ENCODE measurements at regions not wholly inside any gene's neighbourhood (a gene's known extent, or its start where the extent isn't known, plus 50 kb on each side); places are given as distances from the start of the nearest gene placed in this dataset.

GRCh38 chr20:50261471-50262212 lies 71.0 kb downstream of the CEBPB start:
- no peak for TF ChIP-seq CTCF (conservative IDR thresholded peaks at IDR 0.05)
- TF ChIP-seq EZH2 (IDR thresholded peaks at IDR 0.05; ENCODE audit: low read depth) = no peak

All from PC-9 (cell line).